ENCODE measurements at regions not wholly inside any gene's neighbourhood (a gene's known extent, or its start where the extent isn't known, plus 50 kb on each side); places are given as distances from the start of the nearest gene placed in this dataset.

- intact Hi-C loops (cut with DNase I), result no loop called here
- DNase-seq (ENCODE audit: low spot score), result no peak
Observed at GRCh38 chr17:51527225-51527982, 267.1 kb downstream of the UTP18 start.

GRCh38 chr17:51528111-51528510 is 267.8 kb downstream of the UTP18 start:
- intact Hi-C loops (cut with DNase I), result no loop called here
- no peak for DNase-seq (ENCODE audit: low spot score)

- intact Hi-C loops (cut with DNase I), result no loop called here
- no peak for DNase-seq (ENCODE audit: low spot score)
Observed at GRCh38 chr17:51533219-51533618, 272.9 kb downstream of the UTP18 start.

GRCh38 chr17:51533821-51534220 is 273.5 kb downstream of the UTP18 start:
- no peak for DNase-seq (ENCODE audit: low spot score)
- intact Hi-C loops (cut with DNase I), result no loop called here

GRCh38 chr17:51536627-51537026 is 276.3 kb downstream of the UTP18 start:
- intact Hi-C loops (cut with DNase I), result no loop called here
- no peak for DNase-seq (ENCODE audit: low spot score)

- DNase-seq (ENCODE audit: low spot score), result no peak
Observed at GRCh38 chr17:51537996-51538550, 277.7 kb downstream of the UTP18 start.

GRCh38 chr17:51540151-51540550 is 279.8 kb downstream of the UTP18 start:
- intact Hi-C loops (cut with DNase I), result no loop called here
- DNase-seq (ENCODE audit: low spot score), result no peak

More at GRCh38 chr17:51537996-51538550, 277.7 kb downstream of the UTP18 start:
- intact Hi-C loops (cut with DNase I), result no loop called here

GRCh38 chr17:51541215-51541614 is 280.9 kb downstream of the UTP18 start:
- no peak for DNase-seq (ENCODE audit: low spot score)
- intact Hi-C loops (cut with DNase I), result no loop called here

GRCh38 chr17:51546114-51546513 is 285.8 kb downstream of the UTP18 start:
- DNase-seq (ENCODE audit: low spot score), result no peak
- intact Hi-C loops (cut with DNase I), result no loop called here

- no peak for DNase-seq (ENCODE audit: low spot score)
- intact Hi-C loops (cut with DNase I), result no loop called here
Observed at GRCh38 chr17:51548125-51548524, 287.8 kb downstream of the UTP18 start.

- no peak for DNase-seq (ENCODE audit: low spot score)
- intact Hi-C loops (cut with DNase I), result no loop called here
Observed at GRCh38 chr17:51555153-51555552, 294.8 kb downstream of the UTP18 start.

GRCh38 chr17:51559778-51560177 is 299.4 kb downstream of the UTP18 start:
- intact Hi-C loops (cut with DNase I), result no loop called here
- DNase-seq (ENCODE audit: low spot score), result no peak

- intact Hi-C loops (cut with DNase I), result no loop called here
- DNase-seq (ENCODE audit: low spot score), result no peak
Observed at GRCh38 chr17:51560398-51560797, 300.1 kb downstream of the UTP18 start.

GRCh38 chr17:51563961-51564360 is 303.6 kb downstream of the UTP18 start:
- no peak for DNase-seq (ENCODE audit: low spot score)
- intact Hi-C loops (cut with DNase I), result no loop called here

- intact Hi-C loops (cut with DNase I), result no loop called here
Observed at GRCh38 chr17:51572115-51572514, 311.8 kb downstream of the UTP18 start.

More at GRCh38 chr17:51572115-51572514, 311.8 kb downstream of the UTP18 start:
- no peak for DNase-seq (ENCODE audit: low spot score)

Measured in cardiac septum (tissue), 1 donor.